Hematopoietic multipotent progenitor cell treated with erythropoietin and hydrocortisone succinate and interleukin-3 and kit ligand, for 15 days (in vitro differentiated cells): ENCODE measurements at regions not wholly inside any gene's neighbourhood (a gene's known extent, or its start where the extent isn't known, plus 50 kb on each side); places are given as distances from the start of the nearest gene placed in this dataset.
"Not testable (repeated sequence)": the region's sequence is repeated elsewhere in the genome, so short reads cannot be mapped to it uniquely, and the experiment has no call there.

Source experiments
- DNase-seq: peaks from one replicate; pipeline ENCODE4 v3.0.0-alpha.2; 2015; ENCODE audit warnings: low spot score

- no peak for DNase-seq
Measured at GRCh38 chr2:62410926-62411456, 95.0 kb downstream of the TMEM17 start.

DNA sequence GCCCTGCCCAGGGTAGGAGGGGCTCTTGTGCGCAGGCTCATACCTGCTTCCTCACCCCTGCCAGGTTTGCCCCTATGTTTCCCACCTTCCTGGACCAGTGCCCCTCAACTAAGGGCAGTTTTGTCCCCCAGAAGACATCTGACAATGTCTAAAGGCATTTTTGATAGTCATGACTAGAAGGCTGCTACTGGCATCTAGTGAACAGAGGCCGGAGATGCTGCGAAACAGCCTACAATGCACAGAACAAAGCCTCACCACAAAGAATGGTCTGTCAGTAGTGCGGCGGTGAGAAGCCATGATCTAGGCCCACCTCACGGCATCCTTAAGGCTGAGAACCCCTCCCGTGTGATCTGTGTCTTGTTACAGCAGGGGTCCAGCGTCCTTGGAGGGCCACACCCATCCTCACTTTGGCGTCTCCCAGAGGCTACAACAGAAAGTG lies 96.0 kb downstream of the TMEM17 start:
- DNase-seq: no peak

DNA sequence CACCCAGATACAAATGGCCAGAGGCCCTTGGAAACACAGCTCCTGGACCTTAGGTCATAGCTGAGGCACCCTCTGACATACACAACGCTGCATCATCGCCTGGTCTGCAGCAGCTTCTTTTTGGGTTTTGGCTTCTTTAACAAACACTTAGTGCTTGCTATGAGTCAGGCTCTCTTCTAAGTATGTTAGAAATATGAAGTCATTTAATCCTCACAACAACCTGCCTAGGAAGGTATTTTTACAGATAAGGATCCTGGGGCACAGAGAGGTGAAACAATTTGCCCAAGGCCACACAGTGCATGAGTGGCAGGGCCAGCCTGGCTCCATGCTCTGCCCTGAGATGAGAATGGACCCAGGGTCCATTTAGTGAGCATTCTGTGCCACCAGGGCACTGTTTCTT lies 96.6 kb downstream of the TMEM17 start:
- DNase-seq: no peak

GRCh38 chr2:62408241-62408677 lies 97.7 kb downstream of the TMEM17 start:
- no peak for DNase-seq

DNA sequence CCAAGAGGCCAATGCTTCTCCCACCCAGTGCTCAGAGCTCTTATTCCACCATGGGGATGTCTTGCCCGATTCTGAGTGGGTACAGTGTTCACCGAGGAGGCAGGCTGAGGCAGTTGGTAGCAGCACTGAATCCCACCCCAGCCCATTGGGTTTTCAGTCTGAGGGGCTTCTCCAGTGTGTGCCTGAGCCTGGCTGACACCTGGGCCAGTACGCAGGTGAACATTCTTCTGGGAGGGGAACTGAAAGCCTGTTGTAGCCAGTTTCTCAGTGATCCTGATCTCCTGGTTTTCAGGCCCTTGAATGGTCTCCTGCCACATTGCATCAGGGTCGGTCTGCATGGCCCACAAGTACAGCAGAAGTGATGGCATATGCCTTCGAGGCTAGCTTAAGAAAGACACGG lies 98.2 kb downstream of the TMEM17 start:
- no peak for DNase-seq

GRCh38 chr2:62407401-62407800 lies 98.6 kb downstream of the TMEM17 start:
- DNase-seq: no peak

GRCh38 chr2:62406573-62407043 lies 99.4 kb downstream of the TMEM17 start:
- DNase-seq: no peak

- no peak for DNase-seq
Measured at GRCh38 chr2:62404913-62405312, 101.1 kb downstream of the TMEM17 start.

DNA sequence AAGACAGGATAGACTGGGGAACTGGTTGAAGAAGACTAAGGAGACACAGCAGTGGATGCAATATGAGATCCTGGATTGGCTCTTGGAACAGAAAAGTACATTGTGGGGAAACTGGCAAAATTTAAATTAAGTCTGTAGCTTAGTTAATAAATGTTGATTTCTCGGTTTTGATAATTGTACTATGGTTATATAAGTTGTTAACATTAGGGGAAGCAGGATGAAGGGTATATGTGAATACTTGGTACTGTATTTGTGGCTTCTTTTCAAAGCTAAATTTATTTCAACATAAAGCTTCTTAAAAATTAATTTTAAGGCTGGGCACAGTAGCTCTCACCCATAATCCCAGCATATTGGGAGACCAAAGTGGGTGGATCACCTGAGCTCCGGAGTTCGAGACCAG lies 103.8 kb downstream of the TMEM17 start:
- no peak for DNase-seq

DNA sequence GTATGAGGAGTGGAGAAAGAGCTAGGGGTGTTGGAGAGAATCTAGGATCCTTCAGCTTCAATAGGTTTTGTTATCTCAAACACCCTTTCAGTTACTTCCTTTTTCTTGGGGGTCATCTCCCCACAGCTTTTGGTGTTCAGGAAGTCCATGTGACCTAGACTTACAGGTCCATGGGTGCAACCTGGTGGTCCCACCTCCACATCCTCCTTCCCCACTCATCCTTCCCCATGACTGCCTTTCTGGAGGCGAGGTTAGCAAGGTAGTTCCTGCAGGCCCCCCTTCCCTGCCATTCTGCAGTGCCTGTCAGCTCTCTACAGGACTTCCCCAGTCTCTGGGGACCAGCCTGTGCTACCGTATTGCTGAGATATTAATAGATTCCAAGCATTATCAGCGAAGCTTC lies 107.6 kb downstream of the TMEM17 start:
- no peak for DNase-seq

- no peak for DNase-seq
Measured at GRCh38 chr2:62396880-62397279, 109.1 kb downstream of the TMEM17 start.

GRCh38 chr2:62393293-62393692 lies 112.7 kb downstream of the TMEM17 start:
- no peak for DNase-seq

DNA sequence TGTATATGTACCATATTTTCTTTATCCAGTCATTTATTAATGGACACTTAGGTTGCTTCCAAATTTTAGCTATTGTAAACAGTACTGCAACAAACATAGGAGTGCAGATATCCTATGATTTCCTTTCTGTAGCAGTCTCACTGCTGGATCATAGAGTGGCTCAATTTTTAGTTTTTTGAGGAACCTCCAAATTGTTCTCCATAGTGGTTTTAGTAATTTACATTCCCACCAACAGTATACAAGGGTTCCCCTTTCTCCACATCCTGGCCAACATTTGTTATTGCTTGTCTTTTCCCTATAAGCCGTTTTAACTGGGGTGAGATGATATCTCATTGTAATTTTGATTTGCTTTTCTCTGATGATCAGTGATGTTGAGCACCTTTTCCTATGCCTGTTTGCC lies 114.3 kb downstream of the TMEM17 start:
- DNase-seq: no peak

DNA sequence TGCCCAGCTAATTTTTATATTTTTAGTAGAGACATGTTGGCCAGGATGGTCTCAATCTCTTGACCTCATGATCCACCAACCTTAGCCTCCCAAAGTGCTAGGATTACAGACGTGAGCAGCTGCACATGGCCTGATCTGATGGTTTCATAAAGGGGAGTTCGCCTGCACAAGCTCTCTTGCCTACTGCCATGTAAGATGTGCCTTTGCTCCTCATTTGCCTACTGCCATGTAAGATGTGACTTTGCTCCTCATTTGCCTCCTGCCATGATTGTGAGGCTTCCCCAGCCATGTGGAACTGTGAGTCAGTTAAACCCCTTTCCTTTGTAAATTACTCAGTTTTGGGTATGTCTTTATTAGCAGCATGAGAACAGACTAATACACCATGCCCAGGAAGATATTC lies 119.6 kb downstream of the TMEM17 start:
- not testable (repeated sequence) for DNase-seq

- no peak for DNase-seq
Measured at GRCh38 chr2:62383846-62384245, 122.1 kb downstream of the TMEM17 start.

DNA sequence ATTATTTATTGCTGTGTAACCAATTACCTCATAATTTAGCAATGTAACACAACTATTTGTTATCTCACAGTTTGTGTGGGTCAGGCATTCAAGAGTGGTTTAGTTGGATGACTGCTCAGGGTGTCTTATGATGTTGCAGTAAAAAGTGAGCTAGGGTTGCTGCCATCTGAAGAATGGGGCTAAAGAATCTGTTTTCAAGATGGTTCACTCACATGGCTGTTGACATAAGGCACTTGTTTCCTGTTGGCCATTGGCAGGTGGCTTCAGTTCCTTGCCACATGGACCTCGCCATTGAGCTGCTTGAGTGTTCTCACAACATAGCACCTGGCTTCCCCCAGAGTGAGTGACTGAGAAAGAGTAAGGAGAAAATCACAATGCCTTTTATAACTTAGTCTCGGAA lies 123.2 kb downstream of the TMEM17 start:
- no peak for DNase-seq

DNA sequence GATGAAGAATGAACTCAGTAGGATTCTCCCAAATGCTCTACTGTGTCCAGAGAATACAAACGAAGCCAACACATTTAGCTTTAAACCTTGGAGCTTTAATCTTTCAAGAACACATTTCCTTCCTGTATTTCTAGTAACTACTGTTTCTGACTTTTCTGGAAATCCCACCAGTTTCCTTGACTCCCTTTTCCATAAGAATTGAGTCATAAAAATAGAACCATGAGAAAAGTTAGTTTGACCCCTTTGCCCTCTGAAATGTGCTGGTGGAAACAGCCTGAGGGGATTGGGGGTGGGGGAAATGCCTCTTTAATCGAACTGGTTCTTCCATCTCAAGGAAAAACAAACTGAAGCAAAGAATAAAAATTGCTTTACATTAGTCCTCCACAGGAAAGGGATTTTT lies 123.9 kb downstream of the TMEM17 start:
- DNase-seq: no peak

DNA sequence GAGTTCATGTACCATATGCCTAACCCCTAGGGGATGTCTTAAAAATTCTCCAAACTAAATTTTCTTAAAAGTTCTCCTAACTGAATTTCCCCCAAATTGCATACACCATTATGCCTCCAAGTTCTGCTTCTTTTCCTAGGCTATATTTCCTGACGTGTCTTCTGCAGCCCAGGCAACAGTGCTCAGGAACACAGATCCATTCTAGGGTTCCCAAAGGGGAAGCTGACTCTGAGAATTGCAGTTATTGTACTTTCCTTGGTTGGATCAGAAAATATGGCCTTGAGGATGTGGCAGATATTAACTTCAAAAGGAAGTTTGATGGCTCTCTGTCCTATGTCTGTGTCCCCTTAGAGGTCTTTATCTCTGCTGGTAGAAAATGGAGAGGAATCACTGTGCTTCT lies 124.3 kb downstream of the TMEM17 start:
- DNase-seq: no peak

DNA sequence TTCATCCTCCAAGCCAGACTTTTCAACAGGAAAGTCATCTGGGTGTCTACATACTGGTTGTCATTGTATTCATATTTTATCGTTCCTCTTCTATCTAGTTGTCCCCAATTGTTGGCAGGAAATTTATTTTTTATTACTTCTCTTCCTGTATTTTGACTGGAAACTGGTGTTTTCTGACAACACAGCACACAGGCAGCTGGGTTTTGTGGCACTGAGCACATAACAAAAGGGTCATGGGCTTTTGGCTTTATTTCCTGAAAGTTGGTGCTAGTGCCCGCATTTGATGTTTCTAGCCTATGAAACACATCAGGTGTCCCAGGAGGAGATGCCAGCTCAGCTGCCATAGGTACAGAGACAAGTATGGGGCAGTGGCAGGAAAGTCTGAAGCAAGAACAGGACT lies 126.4 kb downstream of the TMEM17 start:
- DNase-seq: no peak

GRCh38 chr2:62375113-62375420 lies 130.9 kb downstream of the TMEM17 start:
- DNase-seq: no peak

- no peak for DNase-seq
Measured at GRCh38 chr2:62374301-62375112, 131.5 kb downstream of the TMEM17 start.

- DNase-seq: no peak
Measured at GRCh38 chr2:62372824-62373223, 133.2 kb downstream of the TMEM17 start.

DNA sequence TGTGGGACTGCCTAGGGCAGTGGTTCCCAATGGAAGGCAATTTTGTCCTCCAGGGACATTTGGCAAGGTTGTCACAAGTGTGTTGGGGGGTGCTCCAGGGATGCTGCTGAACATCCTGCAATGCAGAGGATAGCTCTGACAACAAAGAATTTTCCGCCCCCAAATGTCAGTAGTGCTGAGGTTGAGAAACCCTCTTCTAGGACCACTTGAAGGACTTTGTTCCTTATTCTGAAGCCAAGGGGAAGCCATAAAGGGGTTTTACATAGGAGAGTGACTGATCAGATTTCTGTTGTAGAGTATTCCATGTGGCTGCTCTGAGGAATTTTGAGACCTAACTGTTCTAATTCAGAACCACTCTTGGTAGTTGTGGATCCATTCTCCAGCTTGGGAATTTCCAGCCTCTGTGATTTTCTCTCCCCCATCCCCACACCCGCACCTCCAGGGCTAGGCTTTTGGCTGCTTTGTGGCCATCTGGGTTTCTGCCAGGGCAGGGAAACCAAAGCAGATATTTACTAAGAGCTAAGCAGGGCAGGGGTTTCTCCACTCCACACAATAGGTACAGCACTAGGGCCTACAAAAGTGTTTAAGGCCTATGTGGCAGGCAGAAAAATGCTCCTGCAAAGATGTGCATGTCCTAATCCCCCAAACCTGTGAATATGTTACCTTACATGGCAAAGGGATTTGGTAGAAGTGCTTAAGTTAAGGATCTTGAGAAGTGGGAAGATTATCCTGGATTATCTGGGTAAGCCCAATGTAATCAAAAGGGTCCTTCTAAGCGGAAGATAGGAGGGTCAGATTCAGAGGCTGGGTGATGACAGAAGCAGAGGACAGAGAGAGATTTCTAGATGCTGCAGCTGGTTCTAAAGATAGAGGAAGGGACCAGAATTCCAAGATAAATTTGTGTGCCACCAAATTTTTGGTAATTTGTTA lies 135.4 kb downstream of the TMEM17 start:
- DNase-seq: no peak
